Epithelial cell of proximal tubule (primary cell): ENCODE measurements at regions not wholly inside any gene's neighbourhood (a gene's known extent, or its start where the extent isn't known, plus 50 kb on each side); places are given as distances from the start of the nearest gene placed in this dataset.

Source experiments
- DNase-seq: peaks from one replicate; pipeline ENCODE4 v3.0.0-alpha.2; 2011; ENCODE audit warnings: low read depth
- H3K4me3 ChIP-seq: 2 replicates; pipeline ENCODE4 v1.5.1; 2011; ENCODE audit warnings: low read depth, mild to moderate bottlenecking, low read length
- TF ChIP-seq, protein P1 (sequence below): conservative IDR thresholded peaks from 2 replicates; pipeline ENCODE4 v1.5.1; 2012; ENCODE audit warnings: low read depth, mild to moderate bottlenecking, low read length

DNA sequence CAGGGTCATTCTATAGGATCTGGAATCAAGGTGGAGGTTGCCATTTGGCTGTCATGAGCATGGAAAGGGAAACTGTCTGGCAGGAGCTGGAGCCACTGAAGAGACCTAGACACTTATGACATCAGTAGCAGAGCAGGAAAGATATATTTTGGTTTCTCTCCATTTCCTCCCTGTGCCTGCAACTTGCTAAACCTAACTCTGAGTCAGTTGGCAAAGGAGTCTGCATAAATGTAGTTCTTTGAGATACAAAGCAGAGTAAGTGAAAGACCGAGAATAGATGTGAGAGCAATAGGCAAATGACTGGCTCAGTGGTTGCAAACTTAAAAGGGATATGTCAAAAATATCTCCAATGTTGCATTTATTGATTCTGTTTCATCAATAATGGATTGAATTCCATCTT, 757.7 kb downstream of the KCNJ3 start:
- H3K4me3 ChIP-seq: no peak overlapping the region
- no peak for DNase-seq
- TF ChIP-seq, protein P1, sequence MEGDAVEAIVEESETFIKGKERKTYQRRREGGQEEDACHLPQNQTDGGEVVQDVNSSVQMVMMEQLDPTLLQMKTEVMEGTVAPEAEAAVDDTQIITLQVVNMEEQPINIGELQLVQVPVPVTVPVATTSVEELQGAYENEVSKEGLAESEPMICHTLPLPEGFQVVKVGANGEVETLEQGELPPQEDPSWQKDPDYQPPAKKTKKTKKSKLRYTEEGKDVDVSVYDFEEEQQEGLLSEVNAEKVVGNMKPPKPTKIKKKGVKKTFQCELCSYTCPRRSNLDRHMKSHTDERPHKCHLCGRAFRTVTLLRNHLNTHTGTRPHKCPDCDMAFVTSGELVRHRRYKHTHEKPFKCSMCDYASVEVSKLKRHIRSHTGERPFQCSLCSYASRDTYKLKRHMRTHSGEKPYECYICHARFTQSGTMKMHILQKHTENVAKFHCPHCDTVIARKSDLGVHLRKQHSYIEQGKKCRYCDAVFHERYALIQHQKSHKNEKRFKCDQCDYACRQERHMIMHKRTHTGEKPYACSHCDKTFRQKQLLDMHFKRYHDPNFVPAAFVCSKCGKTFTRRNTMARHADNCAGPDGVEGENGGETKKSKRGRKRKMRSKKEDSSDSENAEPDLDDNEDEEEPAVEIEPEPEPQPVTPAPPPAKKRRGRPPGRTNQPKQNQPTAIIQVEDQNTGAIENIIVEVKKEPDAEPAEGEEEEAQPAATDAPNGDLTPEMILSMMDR: no peak

DNA sequence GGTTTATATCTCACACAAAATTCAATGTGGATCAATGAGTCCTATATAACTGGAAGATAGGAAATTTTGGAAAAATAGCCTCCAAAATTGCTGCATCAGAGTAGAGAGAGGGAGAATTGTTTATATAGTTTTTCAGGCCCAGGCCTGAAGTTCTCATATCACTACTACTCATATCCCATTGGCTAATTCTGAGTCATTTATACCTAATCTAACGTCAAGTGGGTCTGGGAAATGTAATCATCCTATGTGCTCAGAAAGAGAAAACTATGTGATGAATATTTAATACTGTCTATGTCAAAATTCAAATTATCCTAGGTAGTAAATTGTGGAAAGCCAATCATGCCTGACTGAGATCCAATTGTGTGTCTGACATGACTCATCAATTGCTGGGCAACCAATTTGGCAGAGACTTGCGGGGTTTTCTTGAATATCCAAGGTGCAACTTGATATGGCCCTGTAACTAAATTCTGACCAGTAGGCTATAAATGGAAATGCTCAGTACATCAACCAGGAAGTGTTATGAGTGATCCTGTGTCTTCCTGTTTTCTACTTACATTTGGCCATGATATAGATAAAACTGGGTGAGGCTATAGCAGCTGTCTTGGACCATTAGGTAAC, 744.4 kb downstream of the KCNJ3 start:
- H3K4me3 ChIP-seq: no peak overlapping the region
- TF ChIP-seq, protein P1: no peak
- peak; percentile 55 for DNase-seq

DNA sequence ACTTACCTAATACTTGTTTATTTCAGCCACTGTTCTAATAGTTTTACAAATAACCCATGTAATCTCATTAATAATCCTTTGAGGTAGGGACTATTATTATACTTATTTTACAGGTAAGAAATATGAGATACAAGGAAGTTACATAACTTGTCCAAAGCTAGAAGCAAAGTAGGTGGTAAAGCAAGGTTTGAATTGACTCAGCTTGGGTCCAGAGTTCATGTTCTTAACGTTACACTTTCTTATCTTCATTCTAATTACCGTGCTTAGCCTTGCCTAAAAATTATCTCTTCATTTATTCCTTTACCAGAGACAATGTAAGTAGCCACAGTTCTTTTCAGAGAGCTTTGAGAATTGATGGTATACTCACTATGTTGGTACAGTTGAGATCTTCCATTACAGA, 743.6 kb downstream of the KCNJ3 start:
- TF ChIP-seq, protein P1: no peak
- H3K4me3 ChIP-seq: no peak overlapping the region
- no peak for DNase-seq

DNA sequence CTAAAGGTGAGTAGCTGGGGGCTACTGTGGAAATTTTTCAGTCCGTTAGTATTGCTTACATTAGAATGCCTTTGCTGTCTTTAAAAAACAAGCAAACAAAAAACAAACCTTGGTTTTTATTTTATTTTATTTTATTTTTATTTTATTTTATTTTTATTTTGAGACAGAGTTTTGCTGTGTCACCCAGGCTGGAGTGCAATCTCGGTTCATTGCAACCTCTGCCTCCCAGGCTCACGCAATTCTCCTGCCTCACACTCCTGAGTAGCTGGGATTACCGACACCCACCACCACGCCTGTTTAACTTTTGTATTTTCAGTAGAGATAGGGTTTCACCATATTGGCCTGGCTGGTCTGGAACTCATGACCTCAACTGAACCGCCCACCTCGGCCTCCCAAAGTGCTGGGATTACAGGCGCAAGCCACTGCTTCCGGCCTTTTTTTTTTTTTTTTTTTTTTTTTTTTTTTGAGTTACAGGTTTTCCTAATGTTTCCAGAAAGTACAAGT, 732.6 kb downstream of the KCNJ3 start:
- no peak for DNase-seq
- H3K4me3 ChIP-seq: no peak overlapping the region
- TF ChIP-seq, protein P1: no peak

DNA sequence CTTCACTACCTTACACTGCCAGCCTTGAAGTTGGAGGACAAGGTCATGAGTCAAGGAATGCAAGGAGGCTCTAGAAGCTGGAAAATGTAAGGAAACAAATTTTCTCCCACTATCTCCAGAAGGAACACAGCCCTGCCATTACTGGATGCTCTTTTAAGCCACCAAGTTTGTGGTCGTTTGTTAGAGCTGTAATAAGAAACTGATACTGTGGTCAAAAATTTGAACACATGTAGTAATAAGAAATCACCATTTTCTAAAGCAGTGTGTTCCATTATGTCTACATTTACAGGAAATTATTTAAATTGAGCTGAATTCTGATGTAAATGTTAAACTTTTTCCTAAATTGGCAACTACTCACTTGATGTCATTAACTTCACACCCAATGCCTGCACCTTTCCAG, 729.0 kb downstream of the KCNJ3 start:
- no peak overlapping the region for H3K4me3 ChIP-seq
- TF ChIP-seq, protein P1: no peak
- DNase-seq: no peak

DNA sequence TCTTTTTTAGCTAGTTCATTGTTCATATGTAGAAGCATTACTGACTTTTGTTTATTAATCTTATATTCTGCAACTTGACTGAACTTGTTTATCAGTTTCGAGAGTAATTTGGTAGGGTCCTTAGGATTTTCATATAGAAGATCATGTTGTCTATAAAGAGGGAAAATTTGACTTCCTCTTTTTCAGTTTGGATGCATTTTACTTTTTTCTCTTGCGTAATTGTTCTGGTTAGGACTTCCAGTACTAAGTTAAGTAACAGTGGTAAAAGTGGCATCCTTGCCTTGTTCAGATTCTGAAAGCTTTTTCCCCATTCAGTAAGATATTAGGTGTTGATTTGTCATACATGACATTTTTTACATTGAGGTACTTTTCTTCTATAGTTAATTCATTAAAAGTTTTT, 726.0 kb downstream of the KCNJ3 start:
- TF ChIP-seq, protein P1: no peak
- no peak for DNase-seq
- no peak overlapping the region for H3K4me3 ChIP-seq

DNA sequence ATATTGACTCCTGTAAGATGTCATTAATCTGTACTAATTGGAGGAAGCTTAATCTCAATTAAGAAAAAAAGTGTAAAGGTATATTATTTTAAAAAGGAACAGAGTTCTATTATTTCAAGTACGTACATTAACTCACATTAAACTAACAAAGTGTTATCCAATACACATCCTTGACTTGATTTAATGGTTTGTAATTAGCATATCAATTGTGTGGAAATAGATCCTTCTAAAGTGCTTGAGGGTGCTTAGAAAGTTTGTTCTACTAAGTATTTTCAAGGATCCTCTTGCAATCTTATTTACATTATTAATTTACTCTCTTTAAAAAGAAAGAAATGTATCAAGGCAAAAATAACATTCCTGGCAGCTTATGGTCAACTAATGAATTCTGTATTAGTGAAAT, 720.3 kb downstream of the KCNJ3 start:
- DNase-seq: no peak
- TF ChIP-seq, protein P1: no peak
- no peak overlapping the region for H3K4me3 ChIP-seq
